ENCODE measurements at regions not wholly inside any gene's neighbourhood (a gene's known extent, or its start where the extent isn't known, plus 50 kb on each side); places are given as distances from the start of the nearest gene placed in this dataset.

- TF ChIP-seq, protein P1, sequence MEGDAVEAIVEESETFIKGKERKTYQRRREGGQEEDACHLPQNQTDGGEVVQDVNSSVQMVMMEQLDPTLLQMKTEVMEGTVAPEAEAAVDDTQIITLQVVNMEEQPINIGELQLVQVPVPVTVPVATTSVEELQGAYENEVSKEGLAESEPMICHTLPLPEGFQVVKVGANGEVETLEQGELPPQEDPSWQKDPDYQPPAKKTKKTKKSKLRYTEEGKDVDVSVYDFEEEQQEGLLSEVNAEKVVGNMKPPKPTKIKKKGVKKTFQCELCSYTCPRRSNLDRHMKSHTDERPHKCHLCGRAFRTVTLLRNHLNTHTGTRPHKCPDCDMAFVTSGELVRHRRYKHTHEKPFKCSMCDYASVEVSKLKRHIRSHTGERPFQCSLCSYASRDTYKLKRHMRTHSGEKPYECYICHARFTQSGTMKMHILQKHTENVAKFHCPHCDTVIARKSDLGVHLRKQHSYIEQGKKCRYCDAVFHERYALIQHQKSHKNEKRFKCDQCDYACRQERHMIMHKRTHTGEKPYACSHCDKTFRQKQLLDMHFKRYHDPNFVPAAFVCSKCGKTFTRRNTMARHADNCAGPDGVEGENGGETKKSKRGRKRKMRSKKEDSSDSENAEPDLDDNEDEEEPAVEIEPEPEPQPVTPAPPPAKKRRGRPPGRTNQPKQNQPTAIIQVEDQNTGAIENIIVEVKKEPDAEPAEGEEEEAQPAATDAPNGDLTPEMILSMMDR (IDR thresholded peaks at IDR 0.05): no peak
- no peak for TF ChIP-seq ZFX (IDR thresholded peaks at IDR 0.05; ENCODE audit: borderline replicate concordance)
Measured at GRCh38 chr14:104323551-104324175, 185.3 kb downstream of the KIF26A start.

Measured in 22Rv1 (cell line).